ENCODE measurements at regions not wholly inside any gene's neighbourhood (a gene's known extent, or its start where the extent isn't known, plus 50 kb on each side); places are given as distances from the start of the nearest gene placed in this dataset.

DNA sequence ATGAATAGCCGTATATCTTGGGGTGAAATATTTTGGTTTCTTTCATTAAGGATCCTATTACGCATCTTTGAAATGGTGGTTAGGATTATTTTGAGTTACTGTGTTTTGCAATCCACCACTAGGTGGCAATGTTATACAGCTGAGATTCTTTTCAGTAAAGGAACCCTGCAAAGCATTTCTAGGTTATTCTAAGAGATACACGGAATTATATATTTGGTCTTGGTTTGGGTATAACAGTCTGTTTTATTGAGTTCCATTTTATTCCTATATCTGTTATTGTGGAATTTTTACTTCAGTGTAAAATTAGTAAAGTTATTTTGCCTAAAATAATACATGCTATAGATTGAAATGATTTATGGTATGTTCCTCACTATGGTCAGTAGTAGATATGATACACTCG lies 62.9 kb upstream of the CPHXL start:
- H3K4me2 ChIP-seq: no peak overlapping the region
- H3K4me3 ChIP-seq: no peak overlapping the region
- no TSS peak for BruUV-seq (replicated peaks)
- H3K79me2 ChIP-seq (ENCODE audit: low read depth): no peaks in the 10 kb centered on the region
- H4K20me1 ChIP-seq (ENCODE audit: insufficient read depth): no peaks in the 10 kb centered on the region
- intact Hi-C loops (cut with micrococcal nuclease; ENCODE audit: unreplicated experiment): loop anchor here (1.0 to 5.0 kb wide), 2 partner anchors 863 to 1382 kb away; no protein-coding TSS in a partner anchor
- ChIA-PET CTCF (interaction anchor here (0.7 kb wide), 1 partner anchor 1382 kb away, joined by 3 read pairs; no protein-coding TSS in a partner anchor), POLR2A (ENCODE audit: unreplicated experiment) (no interaction called here)
- peaks cover 9% of the 10 kb centered on the region; the same call in 1 of the 2 replicates for H3K27me3 ChIP-seq (ENCODE audit: insufficient read depth, low read depth)
- no peaks in the 10 kb centered on the region for H3F3A ChIP-seq (ENCODE audit: insufficient read depth, low read depth)
- no peaks in the 10 kb centered on the region for H3K4me1 ChIP-seq (replicated peaks; ENCODE audit: insufficient read depth)
- no peak overlapping the region for H2AFZ ChIP-seq
- DNase-seq: peak in 1 of 2 experiments; percentile 42
- TF ChIP-seq EZH2 (IDR thresholded peaks at IDR 0.05; ENCODE audit: low read depth): no peak
- TF ChIP-seq, protein P1, sequence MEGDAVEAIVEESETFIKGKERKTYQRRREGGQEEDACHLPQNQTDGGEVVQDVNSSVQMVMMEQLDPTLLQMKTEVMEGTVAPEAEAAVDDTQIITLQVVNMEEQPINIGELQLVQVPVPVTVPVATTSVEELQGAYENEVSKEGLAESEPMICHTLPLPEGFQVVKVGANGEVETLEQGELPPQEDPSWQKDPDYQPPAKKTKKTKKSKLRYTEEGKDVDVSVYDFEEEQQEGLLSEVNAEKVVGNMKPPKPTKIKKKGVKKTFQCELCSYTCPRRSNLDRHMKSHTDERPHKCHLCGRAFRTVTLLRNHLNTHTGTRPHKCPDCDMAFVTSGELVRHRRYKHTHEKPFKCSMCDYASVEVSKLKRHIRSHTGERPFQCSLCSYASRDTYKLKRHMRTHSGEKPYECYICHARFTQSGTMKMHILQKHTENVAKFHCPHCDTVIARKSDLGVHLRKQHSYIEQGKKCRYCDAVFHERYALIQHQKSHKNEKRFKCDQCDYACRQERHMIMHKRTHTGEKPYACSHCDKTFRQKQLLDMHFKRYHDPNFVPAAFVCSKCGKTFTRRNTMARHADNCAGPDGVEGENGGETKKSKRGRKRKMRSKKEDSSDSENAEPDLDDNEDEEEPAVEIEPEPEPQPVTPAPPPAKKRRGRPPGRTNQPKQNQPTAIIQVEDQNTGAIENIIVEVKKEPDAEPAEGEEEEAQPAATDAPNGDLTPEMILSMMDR (conservative IDR thresholded peaks at IDR 0.05): peak; percentile 90
- H3K9me2 ChIP-seq (ENCODE audit: insufficient read depth): peaks cover 4% of the 10 kb centered on the region; the same call in 1 of the 2 replicates
- no peaks in the 10 kb centered on the region for H3K9me3 ChIP-seq (ENCODE audit: insufficient read depth, low read depth)
- no peaks in the 10 kb centered on the region for H3K36me3 ChIP-seq (ENCODE audit: low read depth)
- no peak overlapping the region for H3K27ac ChIP-seq

DNA sequence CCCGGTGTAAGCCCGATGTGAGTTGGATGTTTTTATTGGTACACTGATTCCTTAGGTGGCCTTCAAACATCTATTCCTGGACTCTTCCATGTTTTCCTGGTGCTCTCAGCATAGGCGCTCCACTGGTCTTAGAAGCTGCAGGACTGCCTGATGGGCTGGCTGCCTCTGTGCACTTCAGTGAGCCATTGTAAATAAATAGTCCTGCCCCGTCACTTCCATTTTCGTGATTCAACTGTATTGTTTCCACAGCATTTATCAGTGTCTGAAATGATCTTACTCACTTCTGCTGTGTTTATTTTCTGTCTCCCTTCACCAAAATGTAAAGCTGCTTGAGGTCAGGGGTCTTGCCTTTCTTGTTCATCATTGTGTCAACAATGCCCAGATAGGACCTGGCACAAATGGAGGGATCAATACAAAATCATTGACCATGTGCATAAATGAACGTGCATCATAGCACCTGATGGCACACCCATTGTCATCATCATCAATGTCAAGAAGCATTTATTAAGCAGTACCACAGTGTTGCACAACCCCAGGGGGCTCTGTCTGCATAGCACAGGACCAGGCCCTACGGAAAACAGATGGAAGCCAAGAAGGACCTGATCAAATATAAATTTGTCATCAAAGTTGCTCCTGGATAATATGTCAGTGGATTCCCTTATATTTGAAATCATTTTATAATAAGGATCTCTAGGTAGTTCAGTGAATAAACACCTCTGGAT lies 66.6 kb upstream of the CPHXL start:
- DNase-seq: no peak
- Histone ChIP-seq H3F3A (ENCODE audit: insufficient read depth, low read depth) (no peaks in the 10 kb centered on the region), H3K27me3 (ENCODE audit: insufficient read depth, low read depth) (peaks cover 3% of the 10 kb centered on the region; the same call in 1 of the 2 replicates), H3K9me3 (ENCODE audit: insufficient read depth, low read depth) (no peaks in the 10 kb centered on the region), H3K4me1 (replicated peaks; ENCODE audit: insufficient read depth) (no peaks in the 10 kb centered on the region), H4K20me1 (ENCODE audit: insufficient read depth) (no peaks in the 10 kb centered on the region), H3K9me2 (ENCODE audit: insufficient read depth) (peaks cover 4% of the 10 kb centered on the region; the same call in 1 of the 2 replicates), H3K79me2 (ENCODE audit: low read depth) (no peaks in the 10 kb centered on the region), H2AFZ (no peak overlapping the region), H3K36me3 (ENCODE audit: low read depth) (no peaks in the 10 kb centered on the region), H3K27ac (no peak overlapping the region), H3K4me3 (no peak overlapping the region), H3K4me2 (no peak overlapping the region)
- BruUV-seq (replicated peaks): no TSS peak
- ChIA-PET CTCF (interaction anchor here (0.7 kb wide), 1 partner anchor 1396 kb away, joined by 3 read pairs; no protein-coding TSS in a partner anchor), POLR2A (ENCODE audit: unreplicated experiment) (no interaction called here)
- intact Hi-C loops (cut with micrococcal nuclease; ENCODE audit: unreplicated experiment): no loop called here
- TF ChIP-seq, protein P1 (conservative IDR thresholded peaks at IDR 0.05): no peak
- TF ChIP-seq EZH2 (IDR thresholded peaks at IDR 0.05; ENCODE audit: low read depth): no peak

DNA sequence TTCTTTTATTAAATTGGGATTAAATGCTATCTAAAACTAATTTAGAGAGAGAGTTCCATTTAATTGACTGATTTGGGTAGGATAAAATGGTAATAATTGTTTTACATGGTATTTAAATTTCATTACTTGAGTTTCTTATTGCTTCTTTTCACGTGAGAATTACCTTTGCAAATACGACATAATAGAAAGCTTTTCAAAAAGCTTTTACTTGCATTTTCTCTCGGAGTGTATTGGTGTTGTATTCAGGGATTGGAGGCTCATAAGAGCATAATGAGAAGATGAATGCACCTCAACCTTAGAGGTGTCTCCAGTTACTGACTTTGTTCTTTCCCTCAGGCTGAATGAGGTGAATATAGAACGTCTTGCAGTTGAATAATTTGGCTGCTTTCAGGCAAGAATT lies 67.4 kb upstream of the CPHXL start:
- H3F3A ChIP-seq (ENCODE audit: insufficient read depth, low read depth): no peaks in the 10 kb centered on the region
- H3K27me3 ChIP-seq (ENCODE audit: insufficient read depth, low read depth): peaks cover 3% of the 10 kb centered on the region; the same call in 1 of the 2 replicates
- H3K79me2 ChIP-seq (ENCODE audit: low read depth): no peaks in the 10 kb centered on the region
- intact Hi-C loops (cut with micrococcal nuclease; ENCODE audit: unreplicated experiment): no loop called here
- H4K20me1 ChIP-seq (ENCODE audit: insufficient read depth): no peaks in the 10 kb centered on the region
- ChIA-PET CTCF (no interaction called here), POLR2A (ENCODE audit: unreplicated experiment) (no interaction called here)
- DNase-seq: no peak
- H3K4me1 ChIP-seq (replicated peaks; ENCODE audit: insufficient read depth): no peaks in the 10 kb centered on the region
- no peak overlapping the region for H2AFZ ChIP-seq
- H3K9me2 ChIP-seq (ENCODE audit: insufficient read depth): peaks cover 4% of the 10 kb centered on the region; the same call in 1 of the 2 replicates
- TF ChIP-seq, protein P1 (conservative IDR thresholded peaks at IDR 0.05): no peak
- TF ChIP-seq EZH2 (IDR thresholded peaks at IDR 0.05; ENCODE audit: low read depth): no peak
- no TSS peak for BruUV-seq (replicated peaks)
- H3K36me3 ChIP-seq (ENCODE audit: low read depth): no peaks in the 10 kb centered on the region
- H3K4me3 ChIP-seq: no peak overlapping the region
- no peak overlapping the region for H3K4me2 ChIP-seq
- no peak overlapping the region for H3K27ac ChIP-seq
- H3K9me3 ChIP-seq (ENCODE audit: insufficient read depth, low read depth): no peaks in the 10 kb centered on the region
